DOHH2 (cell line): ENCODE measurements at regions not wholly inside any gene's neighbourhood (a gene's known extent, or its start where the extent isn't known, plus 50 kb on each side); places are given as distances from the start of the nearest gene placed in this dataset.

Experiments used
- EZH2phosphoT487 ChIP-seq: fragments of 200-600 bp; sonication (generic); IDR thresholded peaks from 2 replicates; pipeline ENCODE4 v1.6.1; 2017; ENCODE audit warnings: borderline replicate concordance, mild to moderate bottlenecking, antibody characterized with exemption, low read length, moderate library complexity, mixed read lengths
- TF ChIP-seq, protein P1 (sequence below): fragments of 200-600 bp; sonication (generic); IDR thresholded peaks from one replicate; pipeline ENCODE4 v1.5.1; 2014; ENCODE audit warnings: antibody characterized with exemption, mild to moderate bottlenecking, low read depth, low read length; ENCODE audit not compliant: poor library complexity, severe bottlenecking

- TF ChIP-seq, protein P1, sequence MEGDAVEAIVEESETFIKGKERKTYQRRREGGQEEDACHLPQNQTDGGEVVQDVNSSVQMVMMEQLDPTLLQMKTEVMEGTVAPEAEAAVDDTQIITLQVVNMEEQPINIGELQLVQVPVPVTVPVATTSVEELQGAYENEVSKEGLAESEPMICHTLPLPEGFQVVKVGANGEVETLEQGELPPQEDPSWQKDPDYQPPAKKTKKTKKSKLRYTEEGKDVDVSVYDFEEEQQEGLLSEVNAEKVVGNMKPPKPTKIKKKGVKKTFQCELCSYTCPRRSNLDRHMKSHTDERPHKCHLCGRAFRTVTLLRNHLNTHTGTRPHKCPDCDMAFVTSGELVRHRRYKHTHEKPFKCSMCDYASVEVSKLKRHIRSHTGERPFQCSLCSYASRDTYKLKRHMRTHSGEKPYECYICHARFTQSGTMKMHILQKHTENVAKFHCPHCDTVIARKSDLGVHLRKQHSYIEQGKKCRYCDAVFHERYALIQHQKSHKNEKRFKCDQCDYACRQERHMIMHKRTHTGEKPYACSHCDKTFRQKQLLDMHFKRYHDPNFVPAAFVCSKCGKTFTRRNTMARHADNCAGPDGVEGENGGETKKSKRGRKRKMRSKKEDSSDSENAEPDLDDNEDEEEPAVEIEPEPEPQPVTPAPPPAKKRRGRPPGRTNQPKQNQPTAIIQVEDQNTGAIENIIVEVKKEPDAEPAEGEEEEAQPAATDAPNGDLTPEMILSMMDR = no peak
- no peak for TF ChIP-seq EZH2phosphoT487
These were observed 219.8 kb downstream of the ACTR3B start for GRCh38 chr7:152979376-152979775.
